ENCODE measurements at regions not wholly inside any gene's neighbourhood (a gene's known extent, or its start where the extent isn't known, plus 50 kb on each side); places are given as distances from the start of the nearest gene placed in this dataset.

GRCh38 chr18:56067214-56067894 is 479.4 kb upstream of the TCF4 start:
- ChIA-PET POLR2A (no interaction called here), CTCF (no interaction called here)
- Histone ChIP-seq H3K4me1 (no peaks in the 10 kb centered on the region), H3K4me3 (ENCODE audit: low read depth, low read length) (no peak overlapping the region), H3K36me3 (ENCODE audit: control insufficient read depth, insufficient read depth, low read length) (no peaks in the 10 kb centered on the region), H3K27me3 (replicated peaks; ENCODE audit: control insufficient read depth, insufficient read depth, low read length) (no peaks in the 10 kb centered on the region), H3K9me3 (no peaks in the 10 kb centered on the region)
- intact Hi-C loops (cut with micrococcal nuclease; ENCODE audit: unreplicated experiment) = no loop called here
- no peaks in the 10 kb centered on the region for H3K36me3 Mint-ChIP-seq (ENCODE audit: insufficient read depth, unreplicated experiment)
- H3K4me3 Mint-ChIP-seq (ENCODE audit: unreplicated experiment) = no peak overlapping the region
- no peak for TF ChIP-seq CTCF (IDR thresholded peaks at IDR 0.05; ENCODE audit: insufficient read depth in 1 of 2, low read depth in 1 of 2, low read length in 1 of 2, severe bottlenecking in 1 of 2, unreplicated experiment in 1 of 2)
- no peaks in the 10 kb centered on the region for H3K4me1 Mint-ChIP-seq (ENCODE audit: low read depth, unreplicated experiment)
- H3K27ac Mint-ChIP-seq (ENCODE audit: unreplicated experiment) = no peak overlapping the region
- BruUV-seq (replicated peaks) = no TSS peak
- no peak for DNase-seq
- H3K27me3 Mint-ChIP-seq (ENCODE audit: insufficient read depth, unreplicated experiment) = peaks cover 5% of the 10 kb centered on the region
- no peaks in the 10 kb centered on the region for H3K9me3 Mint-ChIP-seq (ENCODE audit: unreplicated experiment)

GRCh38 chr18:56066524-56067213 is 478.7 kb upstream of the TCF4 start:
- no peak for DNase-seq
- intact Hi-C loops (cut with micrococcal nuclease; ENCODE audit: unreplicated experiment) = no loop called here
- H3K27me3 ChIP-seq (replicated peaks; ENCODE audit: control insufficient read depth, insufficient read depth, low read length) = no peaks in the 10 kb centered on the region
- no peaks in the 10 kb centered on the region for H3K36me3 ChIP-seq (ENCODE audit: control insufficient read depth, insufficient read depth, low read length)
- TF ChIP-seq CTCF (IDR thresholded peaks at IDR 0.05; ENCODE audit: insufficient read depth in 1 of 2, low read depth in 1 of 2, low read length in 1 of 2, severe bottlenecking in 1 of 2, unreplicated experiment in 1 of 2) = no peak
- CTCF ChIA-PET = no interaction called here
- no TSS peak for BruUV-seq (replicated peaks)
- Mint-ChIP-seq H3K4me3 (ENCODE audit: unreplicated experiment) (no peak overlapping the region), H3K4me1 (ENCODE audit: low read depth, unreplicated experiment) (no peaks in the 10 kb centered on the region), H3K9me3 (ENCODE audit: unreplicated experiment) (no peaks in the 10 kb centered on the region), H3K27ac (ENCODE audit: unreplicated experiment) (no peak overlapping the region), H3K36me3 (ENCODE audit: insufficient read depth, unreplicated experiment) (no peaks in the 10 kb centered on the region), H3K27me3 (ENCODE audit: insufficient read depth, unreplicated experiment) (peaks cover 3% of the 10 kb centered on the region)
- no peaks in the 10 kb centered on the region for H3K4me1 ChIP-seq
- H3K4me3 ChIP-seq (ENCODE audit: low read depth, low read length) = no peak overlapping the region
- no peaks in the 10 kb centered on the region for H3K9me3 ChIP-seq
- POLR2A ChIA-PET = no interaction called here

- CTCF ChIA-PET = no interaction called here
These were observed 477.1 kb upstream of the TCF4 start for GRCh38 chr18:56065086-56065485.

More at GRCh38 chr18:56065086-56065485, 477.1 kb upstream of the TCF4 start:
- TF ChIP-seq CTCF (IDR thresholded peaks at IDR 0.05; ENCODE audit: insufficient read depth in 1 of 2, low read depth in 1 of 2, low read length in 1 of 2, severe bottlenecking in 1 of 2, unreplicated experiment in 1 of 2) = no peak
- Mint-ChIP-seq H3K9me3 (ENCODE audit: unreplicated experiment) (no peaks in the 10 kb centered on the region), H3K4me1 (ENCODE audit: low read depth, unreplicated experiment) (no peaks in the 10 kb centered on the region), H3K36me3 (ENCODE audit: insufficient read depth, unreplicated experiment) (no peaks in the 10 kb centered on the region), H3K4me3 (ENCODE audit: unreplicated experiment) (no peak overlapping the region), H3K27me3 (ENCODE audit: insufficient read depth, unreplicated experiment) (peaks cover 3% of the 10 kb centered on the region), H3K27ac (ENCODE audit: unreplicated experiment) (no peak overlapping the region)
- no peak for DNase-seq
- Histone ChIP-seq H3K36me3 (ENCODE audit: control insufficient read depth, insufficient read depth, low read length) (no peaks in the 10 kb centered on the region), H3K4me3 (ENCODE audit: low read depth, low read length) (no peak overlapping the region), H3K4me1 (no peaks in the 10 kb centered on the region), H3K27me3 (replicated peaks; ENCODE audit: control insufficient read depth, insufficient read depth, low read length) (no peaks in the 10 kb centered on the region), H3K9me3 (no peaks in the 10 kb centered on the region)
- intact Hi-C loops (cut with micrococcal nuclease; ENCODE audit: unreplicated experiment) = no loop called here
- BruUV-seq (replicated peaks) = no TSS peak
- POLR2A ChIA-PET = no interaction called here

Data from Caco-2 (cell line).